ENCODE measurements at regions not wholly inside any gene's neighbourhood (a gene's known extent, or its start where the extent isn't known, plus 50 kb on each side); places are given as distances from the start of the nearest gene placed in this dataset.
"Not testable (repeated sequence)": the region's sequence is repeated elsewhere in the genome, so short reads cannot be mapped to it uniquely, and the experiment has no call there.

DNA sequence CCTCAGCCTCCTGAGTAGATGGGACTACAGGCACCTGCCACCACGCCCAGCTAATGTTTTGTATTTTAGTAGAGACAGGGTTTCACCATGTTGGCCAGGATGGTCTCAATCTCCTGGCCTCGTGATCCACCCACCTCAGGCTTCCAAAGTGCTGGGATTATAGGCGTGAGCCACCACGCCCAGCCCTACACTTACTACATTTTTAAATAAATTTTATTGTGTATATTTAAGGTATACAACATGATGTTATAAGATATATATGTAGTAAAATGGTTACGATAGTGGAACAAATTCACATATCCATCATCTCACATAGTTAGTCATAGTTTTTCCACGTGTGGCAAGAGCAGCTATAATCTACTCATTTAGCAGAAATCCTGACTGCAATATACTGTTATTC, 189.6 kb downstream of the TMEM114 start:
- not testable (repeated sequence) for TF ChIP-seq KLF7 (tag by site-specific recombination; IDR thresholded peaks at IDR 0.05; ENCODE audit: borderline replicate concordance); ZNF350 (tag by site-specific recombination; IDR thresholded peaks at IDR 0.05); KLF1 (tag by site-specific recombination; IDR thresholded peaks at IDR 0.05); REPIN1 (tag by site-specific recombination; IDR thresholded peaks at IDR 0.05; ENCODE audit: low read depth); ZFP3 (tag by site-specific recombination; IDR thresholded peaks at IDR 0.05; ENCODE audit: low read depth); ZNF830 (tag by site-specific recombination; IDR thresholded peaks at IDR 0.05; ENCODE audit: low read depth); ZNF747 (tag by site-specific recombination; IDR thresholded peaks at IDR 0.05); ZNF843 (tag by site-specific recombination; IDR thresholded peaks at IDR 0.05); KLF16 (tag by site-specific recombination; IDR thresholded peaks at IDR 0.05); ZIC2 (tag by site-specific recombination; IDR thresholded peaks at IDR 0.05)
- TF ChIP-seq, protein P1, sequence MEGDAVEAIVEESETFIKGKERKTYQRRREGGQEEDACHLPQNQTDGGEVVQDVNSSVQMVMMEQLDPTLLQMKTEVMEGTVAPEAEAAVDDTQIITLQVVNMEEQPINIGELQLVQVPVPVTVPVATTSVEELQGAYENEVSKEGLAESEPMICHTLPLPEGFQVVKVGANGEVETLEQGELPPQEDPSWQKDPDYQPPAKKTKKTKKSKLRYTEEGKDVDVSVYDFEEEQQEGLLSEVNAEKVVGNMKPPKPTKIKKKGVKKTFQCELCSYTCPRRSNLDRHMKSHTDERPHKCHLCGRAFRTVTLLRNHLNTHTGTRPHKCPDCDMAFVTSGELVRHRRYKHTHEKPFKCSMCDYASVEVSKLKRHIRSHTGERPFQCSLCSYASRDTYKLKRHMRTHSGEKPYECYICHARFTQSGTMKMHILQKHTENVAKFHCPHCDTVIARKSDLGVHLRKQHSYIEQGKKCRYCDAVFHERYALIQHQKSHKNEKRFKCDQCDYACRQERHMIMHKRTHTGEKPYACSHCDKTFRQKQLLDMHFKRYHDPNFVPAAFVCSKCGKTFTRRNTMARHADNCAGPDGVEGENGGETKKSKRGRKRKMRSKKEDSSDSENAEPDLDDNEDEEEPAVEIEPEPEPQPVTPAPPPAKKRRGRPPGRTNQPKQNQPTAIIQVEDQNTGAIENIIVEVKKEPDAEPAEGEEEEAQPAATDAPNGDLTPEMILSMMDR (tag by site-specific recombination; IDR thresholded peaks at IDR 0.05) = not testable (repeated sequence)
- TF ChIP-seq, protein P2, sequence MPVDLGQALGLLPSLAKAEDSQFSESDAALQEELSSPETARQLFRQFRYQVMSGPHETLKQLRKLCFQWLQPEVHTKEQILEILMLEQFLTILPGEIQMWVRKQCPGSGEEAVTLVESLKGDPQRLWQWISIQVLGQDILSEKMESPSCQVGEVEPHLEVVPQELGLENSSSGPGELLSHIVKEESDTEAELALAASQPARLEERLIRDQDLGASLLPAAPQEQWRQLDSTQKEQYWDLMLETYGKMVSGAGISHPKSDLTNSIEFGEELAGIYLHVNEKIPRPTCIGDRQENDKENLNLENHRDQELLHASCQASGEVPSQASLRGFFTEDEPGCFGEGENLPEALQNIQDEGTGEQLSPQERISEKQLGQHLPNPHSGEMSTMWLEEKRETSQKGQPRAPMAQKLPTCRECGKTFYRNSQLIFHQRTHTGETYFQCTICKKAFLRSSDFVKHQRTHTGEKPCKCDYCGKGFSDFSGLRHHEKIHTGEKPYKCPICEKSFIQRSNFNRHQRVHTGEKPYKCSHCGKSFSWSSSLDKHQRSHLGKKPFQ (tag by site-specific recombination; IDR thresholded peaks at IDR 0.05) = not testable (repeated sequence)
- TF ChIP-seq, protein P3, sequence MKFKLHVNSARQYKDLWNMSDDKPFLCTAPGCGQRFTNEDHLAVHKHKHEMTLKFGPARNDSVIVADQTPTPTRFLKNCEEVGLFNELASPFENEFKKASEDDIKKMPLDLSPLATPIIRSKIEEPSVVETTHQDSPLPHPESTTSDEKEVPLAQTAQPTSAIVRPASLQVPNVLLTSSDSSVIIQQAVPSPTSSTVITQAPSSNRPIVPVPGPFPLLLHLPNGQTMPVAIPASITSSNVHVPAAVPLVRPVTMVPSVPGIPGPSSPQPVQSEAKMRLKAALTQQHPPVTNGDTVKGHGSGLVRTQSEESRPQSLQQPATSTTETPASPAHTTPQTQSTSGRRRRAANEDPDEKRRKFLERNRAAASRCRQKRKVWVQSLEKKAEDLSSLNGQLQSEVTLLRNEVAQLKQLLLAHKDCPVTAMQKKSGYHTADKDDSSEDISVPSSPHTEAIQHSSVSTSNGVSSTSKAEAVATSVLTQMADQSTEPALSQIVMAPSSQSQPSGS (tag by site-specific recombination; IDR thresholded peaks at IDR 0.05; ENCODE audit: low read depth) = not testable (repeated sequence)
